ENCODE measurements at regions not wholly inside any gene's neighbourhood (a gene's known extent, or its start where the extent isn't known, plus 50 kb on each side); places are given as distances from the start of the nearest gene placed in this dataset.

- BruUV-seq (replicated peaks), result no TSS peak
- DNase-seq (ENCODE audit: low read depth, low spot score) (no peak), ATAC-seq (no peak)
- CTCF ChIA-PET, result no interaction called here
- no peaks in the 10 kb centered on the region for H3K9me3 ChIP-seq (ENCODE audit: control insufficient read depth, insufficient read depth, low read depth, low read length)
- no peaks in the 10 kb centered on the region for H3K4me1 ChIP-seq (ENCODE audit: control insufficient read depth, insufficient read depth, low read length)
- H3K4me3 ChIP-seq (ENCODE audit: low read depth in 2 of 2, low read length in 2 of 2), result no peak overlapping the region
- TF ChIP-seq POLR2AphosphoS5 (IDR thresholded peaks at IDR 0.05; ENCODE audit: low read depth, low read length) (no peak), TCF7L2 (IDR thresholded peaks at IDR 0.05; ENCODE audit: low read depth, low read length) (no peak), SIN3A (IDR thresholded peaks at IDR 0.05; ENCODE audit: borderline replicate concordance, insufficient read depth, low read depth, low read length) (no peak)
- TF ChIP-seq, protein P1, sequence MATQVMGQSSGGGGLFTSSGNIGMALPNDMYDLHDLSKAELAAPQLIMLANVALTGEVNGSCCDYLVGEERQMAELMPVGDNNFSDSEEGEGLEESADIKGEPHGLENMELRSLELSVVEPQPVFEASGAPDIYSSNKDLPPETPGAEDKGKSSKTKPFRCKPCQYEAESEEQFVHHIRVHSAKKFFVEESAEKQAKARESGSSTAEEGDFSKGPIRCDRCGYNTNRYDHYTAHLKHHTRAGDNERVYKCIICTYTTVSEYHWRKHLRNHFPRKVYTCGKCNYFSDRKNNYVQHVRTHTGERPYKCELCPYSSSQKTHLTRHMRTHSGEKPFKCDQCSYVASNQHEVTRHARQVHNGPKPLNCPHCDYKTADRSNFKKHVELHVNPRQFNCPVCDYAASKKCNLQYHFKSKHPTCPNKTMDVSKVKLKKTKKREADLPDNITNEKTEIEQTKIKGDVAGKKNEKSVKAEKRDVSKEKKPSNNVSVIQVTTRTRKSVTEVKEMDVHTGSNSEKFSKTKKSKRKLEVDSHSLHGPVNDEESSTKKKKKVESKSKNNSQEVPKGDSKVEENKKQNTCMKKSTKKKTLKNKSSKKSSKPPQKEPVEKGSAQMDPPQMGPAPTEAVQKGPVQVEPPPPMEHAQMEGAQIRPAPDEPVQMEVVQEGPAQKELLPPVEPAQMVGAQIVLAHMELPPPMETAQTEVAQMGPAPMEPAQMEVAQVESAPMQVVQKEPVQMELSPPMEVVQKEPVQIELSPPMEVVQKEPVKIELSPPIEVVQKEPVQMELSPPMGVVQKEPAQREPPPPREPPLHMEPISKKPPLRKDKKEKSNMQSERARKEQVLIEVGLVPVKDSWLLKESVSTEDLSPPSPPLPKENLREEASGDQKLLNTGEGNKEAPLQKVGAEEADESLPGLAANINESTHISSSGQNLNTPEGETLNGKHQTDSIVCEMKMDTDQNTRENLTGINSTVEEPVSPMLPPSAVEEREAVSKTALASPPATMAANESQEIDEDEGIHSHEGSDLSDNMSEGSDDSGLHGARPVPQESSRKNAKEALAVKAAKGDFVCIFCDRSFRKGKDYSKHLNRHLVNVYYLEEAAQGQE (IDR thresholded peaks at IDR 0.05; ENCODE audit: insufficient read depth in 1 of 2, low read depth in 2 of 2, low read length in 1 of 2), result no peak
- TF ChIP-seq, protein P2, sequence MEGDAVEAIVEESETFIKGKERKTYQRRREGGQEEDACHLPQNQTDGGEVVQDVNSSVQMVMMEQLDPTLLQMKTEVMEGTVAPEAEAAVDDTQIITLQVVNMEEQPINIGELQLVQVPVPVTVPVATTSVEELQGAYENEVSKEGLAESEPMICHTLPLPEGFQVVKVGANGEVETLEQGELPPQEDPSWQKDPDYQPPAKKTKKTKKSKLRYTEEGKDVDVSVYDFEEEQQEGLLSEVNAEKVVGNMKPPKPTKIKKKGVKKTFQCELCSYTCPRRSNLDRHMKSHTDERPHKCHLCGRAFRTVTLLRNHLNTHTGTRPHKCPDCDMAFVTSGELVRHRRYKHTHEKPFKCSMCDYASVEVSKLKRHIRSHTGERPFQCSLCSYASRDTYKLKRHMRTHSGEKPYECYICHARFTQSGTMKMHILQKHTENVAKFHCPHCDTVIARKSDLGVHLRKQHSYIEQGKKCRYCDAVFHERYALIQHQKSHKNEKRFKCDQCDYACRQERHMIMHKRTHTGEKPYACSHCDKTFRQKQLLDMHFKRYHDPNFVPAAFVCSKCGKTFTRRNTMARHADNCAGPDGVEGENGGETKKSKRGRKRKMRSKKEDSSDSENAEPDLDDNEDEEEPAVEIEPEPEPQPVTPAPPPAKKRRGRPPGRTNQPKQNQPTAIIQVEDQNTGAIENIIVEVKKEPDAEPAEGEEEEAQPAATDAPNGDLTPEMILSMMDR (IDR thresholded peaks at IDR 0.05), result no peak
- no peak overlapping the region for H3K27ac ChIP-seq (ENCODE audit: low read length)
- in situ Hi-C loops (cut with HindIII; ENCODE audit: low pct_unique_long_range_greater_than_20kb, low sequenced_read_pairs), result no loop called here
- no peaks in the 10 kb centered on the region for H3K27me3 ChIP-seq (ENCODE audit: control insufficient read depth, insufficient read depth, low read length)
- no peaks in the 10 kb centered on the region for H3K36me3 ChIP-seq (ENCODE audit: control insufficient read depth, insufficient read depth, low read length)
- POLR2A ChIA-PET, result no interaction called here
- intact Hi-C loops (cut with micrococcal nuclease; ENCODE audit: unreplicated experiment), result no loop called here
Observed at GRCh38 chr5:143476601-143477211, 73.2 kb upstream of the NR3C1 start.

GRCh38 chr5:143474616-143475015 lies 71.1 kb upstream of the NR3C1 start:
- no peak for ATAC-seq
- POLR2A ChIA-PET, result no interaction called here

More at GRCh38 chr5:143474616-143475015, 71.1 kb upstream of the NR3C1 start:
- CTCF ChIA-PET, result no interaction called here
- in situ Hi-C loops (cut with HindIII; ENCODE audit: low pct_unique_long_range_greater_than_20kb, low sequenced_read_pairs) (no loop called here), intact Hi-C loops (cut with micrococcal nuclease; ENCODE audit: unreplicated experiment) (no loop called here)
- TF ChIP-seq SIN3A (IDR thresholded peaks at IDR 0.05; ENCODE audit: borderline replicate concordance, insufficient read depth, low read depth, low read length) (no peak), POLR2AphosphoS5 (IDR thresholded peaks at IDR 0.05; ENCODE audit: low read depth, low read length) (no peak), TCF7L2 (IDR thresholded peaks at IDR 0.05; ENCODE audit: low read depth, low read length) (no peak)
- TF ChIP-seq, protein P1 (IDR thresholded peaks at IDR 0.05; ENCODE audit: insufficient read depth in 1 of 2, low read depth in 2 of 2, low read length in 1 of 2), result no peak
- TF ChIP-seq, protein P2 (IDR thresholded peaks at IDR 0.05), result no peak
- Histone ChIP-seq H3K9me3 (ENCODE audit: control insufficient read depth, insufficient read depth, low read depth, low read length) (no peaks in the 10 kb centered on the region), H3K36me3 (ENCODE audit: control insufficient read depth, insufficient read depth, low read length) (no peaks in the 10 kb centered on the region), H3K4me3 (ENCODE audit: low read depth in 2 of 2, low read length in 2 of 2) (no peak overlapping the region), H3K4me1 (ENCODE audit: control insufficient read depth, insufficient read depth, low read length) (no peaks in the 10 kb centered on the region), H3K27ac (ENCODE audit: low read length) (no peak overlapping the region), H3K27me3 (ENCODE audit: control insufficient read depth, insufficient read depth, low read length) (no peaks in the 10 kb centered on the region)
- DNase-seq (ENCODE audit: low read depth, low spot score), result no peak
- no TSS peak for BruUV-seq (replicated peaks)
